GM19043 (cell line): ENCODE measurements at regions not wholly inside any gene's neighbourhood (a gene's known extent, or its start where the extent isn't known, plus 50 kb on each side); places are given as distances from the start of the nearest gene placed in this dataset.

Source experiments
- ATAC-seq: cut with Tn5 transposase; IDR thresholded peaks from one replicate; pipeline ENCODE4 v1.9.1; 2021; ENCODE audit warnings: low read depth; ENCODE audit not compliant: unreplicated experiment

- ATAC-seq: no peak
These were observed 167.6 kb downstream of the RND3 start for GRCh38 chr2:150319658-150320555.

DNA sequence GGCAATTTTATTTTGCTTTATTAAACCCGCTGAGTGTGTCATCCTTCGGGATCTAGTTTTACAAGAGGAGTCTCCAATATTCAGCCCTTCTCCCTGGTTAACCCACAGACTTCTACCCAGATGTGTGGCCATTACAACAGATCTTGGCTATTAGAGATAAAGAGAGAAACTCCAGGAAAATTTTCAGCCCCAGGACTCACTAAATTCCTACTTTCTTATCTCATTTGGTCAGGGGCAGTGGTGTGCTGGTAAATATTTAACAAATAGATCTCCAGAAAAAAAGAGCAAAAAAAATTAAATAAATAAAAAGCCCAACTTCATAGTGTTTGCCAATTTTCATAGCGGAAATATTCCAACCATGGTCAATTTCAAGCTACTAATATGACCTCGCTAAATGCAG, 168.4 kb downstream of the RND3 start:
- ATAC-seq: no peak

DNA sequence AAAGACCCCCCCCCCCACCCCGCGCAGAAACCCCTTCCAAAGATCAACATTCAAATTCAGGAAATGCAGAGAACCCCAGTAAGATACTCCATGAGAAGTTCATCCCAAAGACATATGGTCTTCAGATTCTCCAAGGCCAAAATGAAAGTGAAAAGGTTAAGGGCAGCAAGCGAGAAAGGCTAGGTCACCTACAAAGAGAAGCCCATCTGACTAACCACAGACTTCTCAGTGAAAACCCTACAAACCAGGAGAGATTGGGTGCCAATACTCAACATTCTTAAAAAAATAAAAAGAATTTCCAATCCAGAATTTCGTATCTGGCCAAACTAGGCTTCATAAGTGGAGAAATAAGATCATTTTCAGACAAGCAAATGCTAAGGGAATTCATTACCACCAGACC, 175.2 kb downstream of the RND3 start:
- no peak for ATAC-seq

GRCh38 chr2:150309311-150310080, 178.0 kb downstream of the RND3 start:
- ATAC-seq: no peak

DNA sequence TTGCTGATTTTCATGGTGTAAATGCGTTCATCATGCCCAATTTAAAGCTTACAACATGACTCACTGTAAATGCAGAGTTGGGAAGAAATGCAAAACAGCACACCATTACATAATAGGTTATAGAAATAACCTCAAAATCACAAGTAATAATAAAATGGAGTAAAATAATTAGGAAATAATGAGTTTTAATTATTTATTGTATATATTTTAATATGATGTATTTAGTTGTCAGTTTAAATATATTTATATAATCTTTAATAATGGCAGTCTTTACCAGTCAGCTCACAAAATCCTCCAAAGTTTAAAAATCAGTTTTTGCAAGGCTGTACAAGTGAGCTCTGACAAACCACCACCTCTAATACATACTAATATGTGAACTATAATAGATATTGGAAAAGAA, 180.2 kb downstream of the RND3 start:
- no peak for ATAC-seq

DNA sequence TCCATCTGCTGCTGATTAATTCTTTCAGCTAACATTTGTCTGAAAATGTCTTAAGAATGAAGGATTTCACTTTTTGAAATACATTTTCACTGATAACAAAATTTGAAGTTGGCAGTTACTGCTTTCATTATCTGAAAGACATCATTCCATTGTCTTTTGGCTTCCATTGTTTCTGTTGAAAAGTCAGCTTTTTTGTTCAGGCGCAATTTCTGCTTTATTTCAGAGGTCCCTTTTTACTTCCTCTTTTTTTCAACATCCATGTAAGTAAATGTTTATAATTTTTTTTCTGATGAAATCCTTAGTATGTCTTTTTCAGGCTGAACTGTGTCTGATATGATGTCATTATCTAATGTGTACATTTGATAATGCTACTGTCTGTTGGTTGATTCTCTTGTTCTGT, 184.2 kb downstream of the RND3 start:
- ATAC-seq: no peak

- no peak for ATAC-seq
These were observed 188.7 kb downstream of the RND3 start for GRCh38 chr2:150298571-150299305.

- no peak for ATAC-seq
These were observed 190.5 kb downstream of the RND3 start for GRCh38 chr2:150296770-150297546.

- ATAC-seq: no peak
These were observed 191.9 kb downstream of the RND3 start for GRCh38 chr2:150295544-150295943.

DNA sequence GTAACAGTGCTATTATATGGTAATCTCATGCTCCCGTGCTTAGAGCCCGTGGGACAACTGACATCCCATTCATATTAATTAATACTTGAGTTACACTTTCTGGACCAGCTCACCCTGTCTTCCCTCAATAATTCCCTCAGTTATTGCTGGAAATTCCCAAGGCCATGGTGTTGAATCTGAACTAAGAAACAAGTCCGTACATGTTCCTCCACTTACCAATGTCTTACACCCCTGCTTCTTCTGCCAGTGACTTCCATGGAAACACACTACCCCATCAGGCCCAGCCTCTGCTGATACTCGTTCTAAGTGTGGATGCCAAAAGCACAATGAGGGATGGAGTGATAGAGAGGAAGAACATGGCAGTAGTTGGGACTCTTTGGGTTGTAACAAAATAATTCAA, 193.7 kb downstream of the RND3 start:
- ATAC-seq: no peak

- no peak for ATAC-seq
These were observed 194.7 kb downstream of the RND3 start for GRCh38 chr2:150292807-150293206.

DNA sequence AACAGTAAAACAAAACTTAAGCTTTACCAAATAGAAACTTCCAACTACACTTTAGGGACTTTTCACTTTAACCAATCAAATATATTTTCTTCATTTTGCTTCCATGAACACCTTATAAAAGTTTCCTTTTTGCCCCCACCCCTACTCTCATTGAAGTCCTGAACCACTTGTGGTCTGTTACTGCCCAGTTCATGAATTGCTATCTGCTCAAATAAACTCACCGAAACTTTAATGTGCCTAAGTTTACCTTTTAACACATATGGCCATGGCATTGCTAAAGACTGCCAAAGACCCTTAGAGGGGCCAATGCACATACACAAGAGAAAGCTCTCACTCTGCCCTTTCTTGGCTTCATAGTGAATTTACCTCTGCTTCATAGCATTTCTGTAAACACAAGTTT, 195.3 kb downstream of the RND3 start:
- no peak for ATAC-seq

DNA sequence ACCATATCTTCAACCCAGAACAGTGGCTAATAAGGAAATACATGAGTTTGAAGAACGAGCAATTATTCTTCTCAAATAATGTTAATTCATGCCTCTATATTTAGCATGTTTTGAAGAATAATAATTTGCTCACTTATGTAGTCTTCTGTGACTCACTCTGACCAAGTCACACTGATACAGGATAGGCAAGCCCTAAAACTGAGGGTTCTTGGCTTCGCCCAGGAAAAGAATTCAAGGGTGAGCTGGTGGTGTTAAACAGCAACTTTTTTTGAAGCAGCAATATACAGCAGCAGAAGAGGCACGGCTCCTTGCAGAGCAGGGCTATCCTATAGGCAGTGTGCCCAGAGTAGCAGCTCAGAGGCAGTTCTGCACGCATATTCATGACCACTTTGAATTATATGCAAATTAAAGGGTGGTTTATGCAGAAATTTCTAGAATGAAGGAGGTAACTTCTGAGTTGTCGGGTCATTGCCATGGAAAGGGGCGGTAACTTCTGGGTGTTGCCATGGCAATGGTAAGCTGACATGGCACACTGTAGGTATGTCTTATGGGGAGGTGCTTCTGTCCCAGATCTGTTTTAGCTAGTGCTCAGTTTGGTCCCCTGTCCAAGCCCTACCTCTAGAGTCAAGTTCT, 200.6 kb downstream of the RND3 start:
- no peak for ATAC-seq

DNA sequence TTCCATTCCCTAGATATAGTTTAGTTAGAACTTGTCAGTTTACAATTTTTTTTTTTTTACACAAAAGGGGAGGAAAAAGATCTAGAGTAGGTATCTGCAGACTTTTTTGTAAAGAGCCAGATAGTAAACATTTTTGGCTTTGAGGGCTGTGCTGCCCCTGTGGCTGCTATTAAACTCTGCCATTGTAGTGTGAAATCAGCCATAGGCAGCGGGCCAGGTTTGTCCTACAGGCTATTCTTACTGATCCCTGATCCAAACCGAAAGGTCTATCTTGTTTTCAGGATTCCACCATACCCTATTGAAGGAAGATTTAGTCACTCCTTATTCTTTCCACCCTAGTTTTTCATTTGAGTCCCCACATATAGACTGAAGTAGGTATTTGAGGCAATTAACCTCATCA, 203.4 kb downstream of the RND3 start:
- no peak for ATAC-seq

GRCh38 chr2:150282771-150283371, 204.6 kb downstream of the RND3 start:
- ATAC-seq: no peak

GRCh38 chr2:150282357-150282756, 205.1 kb downstream of the RND3 start:
- ATAC-seq: no peak

DNA sequence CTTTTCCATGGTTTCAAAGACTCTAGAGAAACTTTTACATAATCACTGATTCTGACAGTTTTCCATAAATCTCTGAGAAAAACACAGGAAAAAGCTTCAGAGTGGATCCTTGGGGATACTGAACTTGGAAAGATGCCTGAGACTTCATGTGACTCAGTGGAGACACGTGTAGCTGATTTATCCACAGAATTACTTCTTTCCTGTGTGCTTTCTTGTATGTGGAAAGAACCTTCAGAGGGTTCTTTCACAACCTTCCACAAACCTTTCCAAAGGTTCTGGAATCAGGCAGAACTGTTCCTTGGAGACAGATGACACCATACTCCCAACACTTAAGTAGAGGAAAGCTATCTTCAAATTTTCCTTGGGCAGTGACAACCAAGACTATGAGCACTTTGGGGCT, 207.2 kb downstream of the RND3 start:
- no peak for ATAC-seq

GRCh38 chr2:150279686-150280085, 207.8 kb downstream of the RND3 start:
- ATAC-seq: no peak

DNA sequence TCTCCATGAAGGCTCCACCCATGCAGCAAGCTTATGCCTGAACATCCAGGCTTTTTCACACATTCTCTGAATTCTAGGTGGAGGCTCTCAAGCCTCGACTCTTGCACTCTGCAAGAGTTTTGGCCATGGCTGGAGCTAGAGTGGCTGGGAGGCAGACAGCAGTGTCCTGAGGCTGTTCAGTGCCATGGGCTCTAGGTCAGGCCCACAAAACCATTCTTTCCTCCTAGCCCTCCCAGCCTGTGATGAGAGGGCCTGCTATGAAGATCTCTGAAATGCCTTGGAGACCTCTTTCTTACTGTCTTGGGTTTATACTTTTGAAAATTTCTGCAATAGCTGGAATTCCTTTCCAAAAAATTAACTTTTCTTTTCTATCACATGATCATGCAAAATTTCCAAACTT, 210.7 kb downstream of the RND3 start:
- no peak for ATAC-seq

- ATAC-seq: no peak
These were observed 213.4 kb downstream of the RND3 start for GRCh38 chr2:150274108-150274507.
